ENCODE measurements at regions not wholly inside any gene's neighbourhood (a gene's known extent, or its start where the extent isn't known, plus 50 kb on each side); places are given as distances from the start of the nearest gene placed in this dataset.

GRCh38 chr3:61417352-61417751 is 144.0 kb upstream of the PTPRG start:
- Histone ChIP-seq H3K27ac (ENCODE audit: control insufficient read depth, insufficient read depth, low read length) (no peak overlapping the region), H3K9me1 (ENCODE audit: control insufficient read depth, extremely low read depth, insufficient read depth, low read length) (no peaks in the 10 kb centered on the region), H2AFZ (ENCODE audit: control insufficient read depth, low read length) (no peak overlapping the region), H3K27me3 (ENCODE audit: control insufficient read depth, extremely low read depth, insufficient read depth, low read length) (peaks cover 6% of the 10 kb centered on the region), H3K9me3 (ENCODE audit: control insufficient read depth, low read depth, low read length) (no peaks in the 10 kb centered on the region), H3K9ac (ENCODE audit: control insufficient read depth, extremely low read depth, insufficient read depth, low read length) (no peak overlapping the region), H3K36me3 (ENCODE audit: control insufficient read depth in 2 of 2, extremely low read depth in 1 of 2, insufficient read depth in 2 of 2, low read length in 2 of 2) (no peaks in the 10 kb centered on the region), H3K4me3 (ENCODE audit: control insufficient read depth in 2 of 3, extremely low read depth in 1 of 3, insufficient read depth in 2 of 3, low read depth in 1 of 3, low read length in 3 of 3) (no peak overlapping the region), H3K4me1 (ENCODE audit: control insufficient read depth, extremely low read depth, insufficient read depth, low read length) (no peaks in the 10 kb centered on the region), H3K79me2 (ENCODE audit: control insufficient read depth, insufficient read depth, low read length) (no peaks in the 10 kb centered on the region), H3K4me2 (ENCODE audit: control insufficient read depth, extremely low read depth, insufficient read depth, low read depth, low read length) (no peak overlapping the region), H4K20me1 (ENCODE audit: control insufficient read depth, extremely low read depth, insufficient read depth, low read length) (no peaks in the 10 kb centered on the region)
- TF ChIP-seq CTCF (optimal IDR thresholded peaks at IDR 0.05 in 1 of 3, IDR thresholded peaks at IDR 0.05 in 1 of 3, conservative IDR thresholded peaks at IDR 0.05 in 1 of 3; ENCODE audit: extremely low read depth in 1 of 3, insufficient read depth in 2 of 3, low read length in 3 of 3) (no peak), EZH2 (IDR thresholded peaks at IDR 0.05; ENCODE audit: low read length) (no peak)
- no peak for FAIRE-seq
- dilution Hi-C loops (cut with MboI; ENCODE audit: extremely low pct_ligation_motif_present, low sequenced_read_pairs): no loop called here
- no peak for DNase-seq (ENCODE audit: low read depth, low spot score)

- no peaks in the 10 kb centered on the region for H3K27me3 ChIP-seq (ENCODE audit: control insufficient read depth, extremely low read depth, insufficient read depth, low read length)
These were observed 141.1 kb upstream of the PTPRG start for GRCh38 chr3:61420136-61420759.

More at GRCh38 chr3:61420136-61420759, 141.1 kb upstream of the PTPRG start:
- Histone ChIP-seq H4K20me1 (ENCODE audit: control insufficient read depth, extremely low read depth, insufficient read depth, low read length) (no peaks in the 10 kb centered on the region), H3K4me2 (ENCODE audit: control insufficient read depth, extremely low read depth, insufficient read depth, low read depth, low read length) (no peak overlapping the region), H3K4me1 (ENCODE audit: control insufficient read depth, extremely low read depth, insufficient read depth, low read length) (no peaks in the 10 kb centered on the region), H3K9me3 (ENCODE audit: control insufficient read depth, low read depth, low read length) (no peaks in the 10 kb centered on the region), H3K4me3 (ENCODE audit: control insufficient read depth in 2 of 3, extremely low read depth in 1 of 3, insufficient read depth in 2 of 3, low read depth in 1 of 3, low read length in 3 of 3) (no peak overlapping the region), H3K9ac (ENCODE audit: control insufficient read depth, extremely low read depth, insufficient read depth, low read length) (no peak overlapping the region), H2AFZ (ENCODE audit: control insufficient read depth, low read length) (no peak overlapping the region), H3K36me3 (ENCODE audit: control insufficient read depth in 2 of 2, extremely low read depth in 1 of 2, insufficient read depth in 2 of 2, low read length in 2 of 2) (no peaks in the 10 kb centered on the region), H3K9me1 (ENCODE audit: control insufficient read depth, extremely low read depth, insufficient read depth, low read length) (no peaks in the 10 kb centered on the region), H3K27ac (ENCODE audit: control insufficient read depth, insufficient read depth, low read length) (no peak overlapping the region), H3K79me2 (ENCODE audit: control insufficient read depth, insufficient read depth, low read length) (no peaks in the 10 kb centered on the region)
- FAIRE-seq: no peak
- dilution Hi-C loops (cut with MboI; ENCODE audit: extremely low pct_ligation_motif_present, low sequenced_read_pairs): no loop called here
- TF ChIP-seq EZH2 (IDR thresholded peaks at IDR 0.05; ENCODE audit: low read length) (no peak), CTCF (optimal IDR thresholded peaks at IDR 0.05 in 1 of 3, IDR thresholded peaks at IDR 0.05 in 1 of 3, conservative IDR thresholded peaks at IDR 0.05 in 1 of 3; ENCODE audit: extremely low read depth in 1 of 3, insufficient read depth in 2 of 3, low read length in 3 of 3) (no peak)
- no peak for DNase-seq (ENCODE audit: low read depth, low spot score)
